OCI-LY7 (cell line): ENCODE measurements at regions not wholly inside any gene's neighbourhood (a gene's known extent, or its start where the extent isn't known, plus 50 kb on each side); places are given as distances from the start of the nearest gene placed in this dataset.

Experiments
- CTCF ChIP-seq: fragments of 200-600 bp; sonication (generic); conservative IDR thresholded peaks from 2 replicates; pipeline ENCODE4 v1.5.1; 2014; ENCODE audit warnings: mild to moderate bottlenecking, antibody characterized with exemption, low read length, moderate library complexity, mixed read lengths
- EZH2phosphoT487 ChIP-seq: fragments of 200-600 bp; sonication (generic); IDR thresholded peaks from 2 replicates; pipeline ENCODE4 v1.6.1; 2018; ENCODE audit warnings: low read depth, borderline replicate concordance, mild to moderate bottlenecking, mixed run types, antibody characterized with exemption, low read length, moderate library complexity, mixed read lengths

DNA sequence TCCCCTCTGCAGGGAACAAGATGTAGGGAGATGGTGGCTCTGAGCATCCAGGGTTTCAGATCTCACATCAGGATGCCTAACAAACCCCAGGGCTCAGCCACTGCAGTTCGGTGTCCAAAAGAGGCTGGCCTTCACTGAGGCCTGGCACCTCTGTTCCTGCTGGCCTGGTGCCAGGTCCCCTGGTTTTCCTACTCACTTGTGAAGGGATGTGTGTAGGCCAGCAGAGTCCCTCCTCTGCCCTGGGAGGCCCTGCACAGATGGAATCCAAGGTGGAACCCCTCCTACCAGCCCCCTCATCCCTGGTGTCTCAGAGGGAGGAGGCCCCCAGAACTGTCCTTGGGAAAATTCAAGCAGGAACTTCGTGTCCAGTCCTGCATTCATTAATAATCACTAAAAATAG, 260.6 kb downstream of the CCSER2 start:
- TF ChIP-seq CTCF (no peak), EZH2phosphoT487 (no peak)
